ENCODE measurements at regions not wholly inside any gene's neighbourhood (a gene's known extent, or its start where the extent isn't known, plus 50 kb on each side); places are given as distances from the start of the nearest gene placed in this dataset.

DNA sequence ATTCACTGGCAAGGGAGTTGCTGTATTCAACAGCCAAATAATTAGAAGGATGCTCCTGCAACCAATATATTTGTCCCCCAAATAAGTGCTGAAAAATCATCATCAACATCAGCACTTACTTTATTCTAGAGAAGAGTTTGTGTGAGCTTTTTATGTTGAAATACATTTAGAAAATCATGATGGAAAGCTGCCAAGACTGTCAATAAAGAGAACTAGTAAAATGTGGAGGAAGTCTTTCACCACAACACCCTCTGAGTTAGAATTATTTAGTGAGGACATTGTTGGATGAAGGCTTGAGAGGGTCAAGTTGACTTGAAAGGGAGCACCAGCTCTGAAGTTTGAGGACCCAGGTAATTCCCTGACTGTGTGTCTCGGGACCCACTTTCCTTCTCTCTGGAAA lies 100.2 kb upstream of the TBCA start (continued):
- TF ChIP-seq, protein P1, sequence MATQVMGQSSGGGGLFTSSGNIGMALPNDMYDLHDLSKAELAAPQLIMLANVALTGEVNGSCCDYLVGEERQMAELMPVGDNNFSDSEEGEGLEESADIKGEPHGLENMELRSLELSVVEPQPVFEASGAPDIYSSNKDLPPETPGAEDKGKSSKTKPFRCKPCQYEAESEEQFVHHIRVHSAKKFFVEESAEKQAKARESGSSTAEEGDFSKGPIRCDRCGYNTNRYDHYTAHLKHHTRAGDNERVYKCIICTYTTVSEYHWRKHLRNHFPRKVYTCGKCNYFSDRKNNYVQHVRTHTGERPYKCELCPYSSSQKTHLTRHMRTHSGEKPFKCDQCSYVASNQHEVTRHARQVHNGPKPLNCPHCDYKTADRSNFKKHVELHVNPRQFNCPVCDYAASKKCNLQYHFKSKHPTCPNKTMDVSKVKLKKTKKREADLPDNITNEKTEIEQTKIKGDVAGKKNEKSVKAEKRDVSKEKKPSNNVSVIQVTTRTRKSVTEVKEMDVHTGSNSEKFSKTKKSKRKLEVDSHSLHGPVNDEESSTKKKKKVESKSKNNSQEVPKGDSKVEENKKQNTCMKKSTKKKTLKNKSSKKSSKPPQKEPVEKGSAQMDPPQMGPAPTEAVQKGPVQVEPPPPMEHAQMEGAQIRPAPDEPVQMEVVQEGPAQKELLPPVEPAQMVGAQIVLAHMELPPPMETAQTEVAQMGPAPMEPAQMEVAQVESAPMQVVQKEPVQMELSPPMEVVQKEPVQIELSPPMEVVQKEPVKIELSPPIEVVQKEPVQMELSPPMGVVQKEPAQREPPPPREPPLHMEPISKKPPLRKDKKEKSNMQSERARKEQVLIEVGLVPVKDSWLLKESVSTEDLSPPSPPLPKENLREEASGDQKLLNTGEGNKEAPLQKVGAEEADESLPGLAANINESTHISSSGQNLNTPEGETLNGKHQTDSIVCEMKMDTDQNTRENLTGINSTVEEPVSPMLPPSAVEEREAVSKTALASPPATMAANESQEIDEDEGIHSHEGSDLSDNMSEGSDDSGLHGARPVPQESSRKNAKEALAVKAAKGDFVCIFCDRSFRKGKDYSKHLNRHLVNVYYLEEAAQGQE (IDR thresholded peaks at IDR 0.05; ENCODE audit: low read depth, low read length): no peak
- TF ChIP-seq, protein P2, sequence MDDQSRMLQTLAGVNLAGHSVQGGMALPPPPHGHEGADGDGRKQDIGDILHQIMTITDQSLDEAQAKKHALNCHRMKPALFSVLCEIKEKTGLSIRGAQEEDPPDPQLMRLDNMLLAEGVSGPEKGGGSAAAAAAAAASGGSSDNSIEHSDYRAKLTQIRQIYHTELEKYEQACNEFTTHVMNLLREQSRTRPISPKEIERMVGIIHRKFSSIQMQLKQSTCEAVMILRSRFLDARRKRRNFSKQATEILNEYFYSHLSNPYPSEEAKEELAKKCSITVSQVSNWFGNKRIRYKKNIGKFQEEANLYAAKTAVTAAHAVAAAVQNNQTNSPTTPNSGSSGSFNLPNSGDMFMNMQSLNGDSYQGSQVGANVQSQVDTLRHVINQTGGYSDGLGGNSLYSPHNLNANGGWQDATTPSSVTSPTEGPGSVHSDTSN (IDR thresholded peaks at IDR 0.05): no peak
- TF ChIP-seq SMC3 (IDR thresholded peaks at IDR 0.05; ENCODE audit: low read depth, low read length) (no peak), JUND (IDR thresholded peaks at IDR 0.05) (no peak), FOXM1 (IDR thresholded peaks at IDR 0.05; ENCODE audit: low read depth) (no peak)
- TF ChIP-seq, protein P3, sequence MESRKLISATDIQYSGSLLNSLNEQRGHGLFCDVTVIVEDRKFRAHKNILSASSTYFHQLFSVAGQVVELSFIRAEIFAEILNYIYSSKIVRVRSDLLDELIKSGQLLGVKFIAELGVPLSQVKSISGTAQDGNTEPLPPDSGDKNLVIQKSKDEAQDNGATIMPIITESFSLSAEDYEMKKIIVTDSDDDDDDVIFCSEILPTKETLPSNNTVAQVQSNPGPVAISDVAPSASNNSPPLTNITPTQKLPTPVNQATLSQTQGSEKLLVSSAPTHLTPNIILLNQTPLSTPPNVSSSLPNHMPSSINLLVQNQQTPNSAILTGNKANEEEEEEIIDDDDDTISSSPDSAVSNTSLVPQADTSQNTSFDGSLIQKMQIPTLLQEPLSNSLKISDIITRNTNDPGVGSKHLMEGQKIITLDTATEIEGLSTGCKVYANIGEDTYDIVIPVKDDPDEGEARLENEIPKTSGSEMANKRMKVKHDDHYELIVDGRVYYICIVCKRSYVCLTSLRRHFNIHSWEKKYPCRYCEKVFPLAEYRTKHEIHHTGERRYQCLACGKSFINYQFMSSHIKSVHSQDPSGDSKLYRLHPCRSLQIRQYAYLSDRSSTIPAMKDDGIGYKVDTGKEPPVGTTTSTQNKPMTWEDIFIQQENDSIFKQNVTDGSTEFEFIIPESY (IDR thresholded peaks at IDR 0.05; ENCODE audit: borderline replicate concordance, low read depth): no peak

DNA sequence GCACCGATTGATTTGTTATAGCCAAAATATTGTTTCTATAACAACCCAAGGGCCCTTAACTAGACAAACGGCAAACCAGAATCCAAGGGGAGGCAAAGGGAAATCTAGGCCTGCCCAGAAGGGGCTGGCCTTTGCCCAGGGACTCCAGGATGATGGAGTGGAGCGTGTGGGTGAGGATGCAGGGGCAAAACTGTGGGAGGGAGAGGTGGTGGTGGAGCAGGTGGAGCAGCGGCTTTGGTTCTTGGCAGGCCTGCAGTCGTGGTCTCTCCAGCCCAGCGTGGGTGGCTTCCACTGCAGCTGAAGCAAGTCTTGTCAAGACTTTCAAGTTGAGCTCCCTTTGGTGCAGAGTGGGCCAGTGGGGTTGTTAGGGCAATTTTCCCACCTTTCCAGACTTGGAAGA lies 98.6 kb upstream of the TBCA start:
- Histone ChIP-seq H3K27ac (ENCODE audit: low read depth in 2 of 2, low read length in 1 of 2) (no peak overlapping the region), H4K20me1 (ENCODE audit: insufficient read depth) (no peaks in the 10 kb centered on the region), H3K9me3 (no peaks in the 10 kb centered on the region), H3K36me3 (replicated peaks in 1 of 2; ENCODE audit: control insufficient read depth in 1 of 2, insufficient read depth in 2 of 2, low read length in 1 of 2) (no peaks in the 10 kb centered on the region), H2AFZ (ENCODE audit: low read depth) (no peak overlapping the region), H3K4me1 (ENCODE audit: control insufficient read depth in 1 of 2, insufficient read depth in 2 of 2, low read depth in 1 of 2, low read length in 1 of 2) (peaks cover 0 to 3% of the 10 kb centered on the region in 2 experiments; a peak in 1 of 4 replicates), H3K79me2 (ENCODE audit: insufficient read depth) (no peaks in the 10 kb centered on the region), H3K9me2 (no peaks in the 10 kb centered on the region), H3K4me2 (no peak overlapping the region), H3K9ac (no peak overlapping the region), H3K27me3 (ENCODE audit: insufficient read depth) (no peaks in the 10 kb centered on the region), H3K4me3 (ENCODE audit: low read depth in 2 of 2, low read length in 1 of 2) (no peak overlapping the region), H3F3A (replicated peaks; ENCODE audit: insufficient read depth) (peaks cover 2% of the 10 kb centered on the region)
- DNase-seq: no peak
- ChIA-PET POLR2A (no interaction called here), CTCF (interaction anchor here (1.0 kb wide), 1 partner anchor 730 kb away, joined by 3 read pairs; no protein-coding TSS in a partner anchor)
- TF ChIP-seq YY1 (IDR thresholded peaks at IDR 0.05; ENCODE audit: low read depth) (no peak), MEF2A (IDR thresholded peaks at IDR 0.05; ENCODE audit: borderline replicate concordance, low read depth) (no peak), RAD21 (IDR thresholded peaks at IDR 0.05; ENCODE audit: low read length) (no peak), GATA2 (CRISPR knock-in tag; IDR thresholded peaks at IDR 0.05) (no peak), NRF1 (IDR thresholded peaks at IDR 0.05; ENCODE audit: low read depth, low read length) (no peak), ELF1 (IDR thresholded peaks at IDR 0.05) (no peak), JUND (IDR thresholded peaks at IDR 0.05) (no peak), EZH2phosphoT487 (IDR thresholded peaks at IDR 0.05; ENCODE audit: borderline replicate concordance, low read depth) (no peak), FOXM1 (IDR thresholded peaks at IDR 0.05; ENCODE audit: low read depth) (no peak), POLR2AphosphoS5 (IDR thresholded peaks at IDR 0.05; ENCODE audit: low read depth, low read length) (no peak), RFX5 (IDR thresholded peaks at IDR 0.05; ENCODE audit: low read length) (no peak), SIN3A (IDR thresholded peaks at IDR 0.05; ENCODE audit: borderline replicate concordance, low read depth, low read length) (no peak)
- TF ChIP-seq, protein P4, sequence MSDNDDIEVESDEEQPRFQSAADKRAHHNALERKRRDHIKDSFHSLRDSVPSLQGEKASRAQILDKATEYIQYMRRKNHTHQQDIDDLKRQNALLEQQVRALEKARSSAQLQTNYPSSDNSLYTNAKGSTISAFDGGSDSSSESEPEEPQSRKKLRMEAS (IDR thresholded peaks at IDR 0.05; ENCODE audit: low read depth): no peak
- TF ChIP-seq, protein P1 (IDR thresholded peaks at IDR 0.05; ENCODE audit: low read depth, low read length): no peak
- 68% methylated on average over 3 of the region's 6 CpGs for WGBS (ENCODE audit: low lambda C conversion rate)
